Stimulated activated CD4-positive, alpha-beta T cell treated with anti-CD3 and anti-CD28 coated beads, Interleukin-12 subunit alpha, Interleukin-12 subunit beta, amount 100 ng/mL, for 48 hours (primary cell): ENCODE measurements at regions not wholly inside any gene's neighbourhood (a gene's known extent, or its start where the extent isn't known, plus 50 kb on each side); places are given as distances from the start of the nearest gene placed in this dataset.

ENCODE experiments used
- DNase-seq, 3 donors: peaks; one replicate each; pipeline ENCODE4 v3.0.0-alpha.2; 2020; ENCODE audit warnings: low read depth in 2 of 3, low spot score in 1 of 3

GRCh38 chr2:14231391-14231898 lies 401.1 kb upstream of the LRATD1 start:
- DNase-seq: no peak

GRCh38 chr2:14232217-14232616 lies 400.3 kb upstream of the LRATD1 start:
- DNase-seq: no peak

DNA sequence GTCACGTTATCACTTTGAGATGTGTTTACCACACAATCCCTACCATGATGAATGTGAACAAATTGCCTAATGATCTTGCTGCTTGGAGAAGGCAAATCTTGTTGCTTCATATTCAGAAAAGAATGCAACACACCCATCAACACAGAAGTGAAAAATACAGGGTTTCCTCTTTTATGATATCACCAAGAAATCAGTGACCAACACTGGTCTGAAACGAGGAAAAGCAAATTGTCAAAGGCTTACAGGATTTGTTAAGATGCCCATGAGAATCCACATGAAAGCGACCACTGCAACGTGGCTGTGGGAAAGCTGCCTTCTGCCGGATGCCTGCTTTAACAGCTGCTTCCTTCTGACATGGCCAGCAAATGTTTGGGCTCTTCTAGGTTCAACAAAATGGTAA lies 397.6 kb upstream of the LRATD1 start:
- no peak for DNase-seq

DNA sequence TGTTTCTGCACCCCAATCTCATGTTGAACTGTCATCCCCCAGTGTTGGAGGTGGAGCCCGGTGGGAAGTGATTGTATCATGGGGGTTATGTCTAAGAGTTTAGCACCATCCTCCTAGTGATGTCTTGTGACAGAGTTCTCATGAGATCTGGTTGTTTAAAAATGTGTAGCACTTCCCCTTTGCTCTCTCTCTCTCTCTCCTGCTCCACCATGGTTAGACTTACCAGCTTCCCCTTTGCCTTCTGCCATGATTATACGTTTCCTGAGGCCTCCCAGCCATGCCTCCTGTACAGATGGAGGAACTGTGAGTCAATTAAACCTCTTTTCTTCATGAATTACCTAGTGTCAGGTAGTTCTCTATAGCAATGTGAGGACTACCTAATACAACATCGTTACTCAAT lies 396.9 kb upstream of the LRATD1 start:
- DNase-seq: no peak

GRCh38 chr2:14237902-14238301 lies 394.6 kb upstream of the LRATD1 start:
- no peak for DNase-seq

- DNase-seq: no peak
Observed at GRCh38 chr2:14239605-14240004, 392.9 kb upstream of the LRATD1 start.

- no peak for DNase-seq
Observed at GRCh38 chr2:14240868-14241267, 391.6 kb upstream of the LRATD1 start.

GRCh38 chr2:14245901-14246300 lies 386.6 kb upstream of the LRATD1 start:
- DNase-seq: no peak

DNA sequence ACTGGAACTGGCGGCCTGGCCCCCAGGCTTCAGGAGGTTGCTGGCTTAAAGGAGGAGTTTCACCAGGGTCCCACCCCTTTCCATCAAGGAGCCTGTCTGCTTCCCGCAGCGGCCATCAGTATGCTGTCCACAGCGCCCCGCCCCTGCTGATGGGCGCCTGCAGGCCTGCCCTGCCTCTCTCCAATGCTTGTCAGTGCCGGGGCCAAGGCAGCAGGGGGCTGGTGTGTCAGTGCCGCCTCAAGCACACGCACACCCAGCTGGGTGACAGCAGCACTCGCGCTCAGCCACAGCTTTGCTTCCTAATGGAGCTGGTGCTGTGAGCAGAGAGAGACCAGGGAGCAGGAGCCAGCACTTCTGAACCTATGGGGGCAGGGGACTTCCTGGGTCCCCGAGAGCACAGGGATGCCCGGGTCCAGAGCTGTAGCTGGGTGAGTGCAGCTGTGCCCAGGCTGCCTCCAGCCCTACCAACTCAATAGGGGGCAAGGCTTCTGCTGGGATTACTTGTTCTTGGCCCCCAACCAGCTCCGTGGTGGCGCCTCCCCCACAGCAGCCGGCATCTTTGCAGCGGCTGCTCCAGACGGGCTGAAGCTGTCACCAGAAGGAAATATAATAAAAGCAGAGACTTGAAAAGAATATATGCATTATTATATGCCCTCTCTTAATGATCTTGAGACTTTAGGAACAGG lies 377.2 kb upstream of the LRATD1 start:
- no peak for DNase-seq

- no peak for DNase-seq
Observed at GRCh38 chr2:14256890-14257289, 375.6 kb upstream of the LRATD1 start.

DNA sequence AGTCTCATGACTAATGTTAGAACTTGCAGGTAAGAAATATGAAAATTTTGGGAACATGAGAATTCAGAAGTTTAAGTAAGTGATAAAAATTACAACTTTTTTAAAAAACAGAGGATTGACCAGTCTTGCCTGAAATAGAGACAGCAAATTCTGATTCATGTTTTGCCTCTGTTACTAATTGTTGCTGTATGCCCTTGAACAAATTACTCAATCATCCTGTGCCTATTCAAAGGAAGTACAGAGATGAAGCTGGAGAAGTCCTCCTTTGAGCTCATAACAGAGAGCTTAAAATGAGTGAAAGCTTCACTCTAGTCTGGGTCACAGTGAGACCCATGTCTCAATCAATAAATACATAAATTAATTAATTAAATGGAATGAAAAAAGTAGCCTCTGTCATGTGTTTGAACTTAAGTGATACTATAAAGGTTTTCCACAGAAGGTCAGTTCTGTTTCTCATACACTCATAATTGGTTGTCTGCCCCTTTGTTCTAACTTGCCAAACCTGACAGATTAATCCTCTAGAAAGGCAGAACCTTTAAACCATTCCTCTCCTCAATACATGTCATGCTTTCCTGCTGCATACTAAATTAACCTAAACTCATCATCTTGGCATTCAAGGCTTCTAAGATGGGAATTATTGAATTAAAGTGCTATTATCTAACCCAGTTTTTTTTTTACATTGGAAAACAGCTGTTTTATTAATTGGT lies 374.6 kb upstream of the LRATD1 start:
- DNase-seq: no peak

- no peak for DNase-seq
Observed at GRCh38 chr2:14261771-14262170, 370.7 kb upstream of the LRATD1 start.

- no peak for DNase-seq
Observed at GRCh38 chr2:14263053-14263452, 369.5 kb upstream of the LRATD1 start.

GRCh38 chr2:14270036-14270582 lies 362.4 kb upstream of the LRATD1 start:
- no peak for DNase-seq

- DNase-seq: no peak
Observed at GRCh38 chr2:14272396-14273075, 360.0 kb upstream of the LRATD1 start.

DNA sequence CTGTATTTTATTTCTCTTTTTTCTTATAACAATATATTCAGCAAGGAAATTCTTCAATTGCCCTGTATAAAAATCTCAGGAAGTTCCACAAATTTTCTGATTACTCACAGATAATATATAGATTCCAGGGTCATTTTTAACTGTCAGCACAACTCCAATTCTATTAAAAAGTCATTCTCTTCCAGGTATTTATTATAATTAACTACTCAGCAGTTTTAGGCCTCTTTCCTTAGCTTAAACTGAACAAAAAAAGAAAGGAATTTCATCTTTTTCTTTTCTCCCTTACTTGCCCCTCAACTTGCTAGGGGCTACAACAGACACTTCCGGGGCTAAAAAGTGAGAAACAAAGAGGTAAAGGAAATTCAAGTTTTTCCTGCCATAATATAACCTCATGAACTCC lies 358.9 kb upstream of the LRATD1 start:
- DNase-seq: no peak

- no peak for DNase-seq
Observed at GRCh38 chr2:14284244-14284643, 348.3 kb upstream of the LRATD1 start.

DNA sequence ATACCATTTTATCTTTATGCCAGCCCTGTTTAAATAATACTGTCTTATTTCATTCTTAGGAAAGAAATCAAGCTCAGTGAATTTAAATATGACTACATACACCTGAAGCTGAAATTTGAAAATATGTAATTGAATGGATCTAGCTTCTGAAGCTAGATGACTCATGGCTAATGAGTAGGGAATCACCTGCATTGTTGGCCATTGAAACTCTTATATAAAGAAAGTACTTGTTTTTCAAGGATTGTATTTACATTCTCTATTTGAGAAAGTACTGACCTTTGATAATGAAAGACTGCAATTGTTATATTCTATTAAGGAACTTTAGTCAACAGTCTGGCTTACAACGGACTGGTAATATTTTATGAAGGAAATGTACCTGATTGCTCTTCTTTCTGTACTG lies 346.7 kb upstream of the LRATD1 start:
- DNase-seq: no peak

- DNase-seq: no peak
Observed at GRCh38 chr2:14288016-14288415, 344.5 kb upstream of the LRATD1 start.

DNA sequence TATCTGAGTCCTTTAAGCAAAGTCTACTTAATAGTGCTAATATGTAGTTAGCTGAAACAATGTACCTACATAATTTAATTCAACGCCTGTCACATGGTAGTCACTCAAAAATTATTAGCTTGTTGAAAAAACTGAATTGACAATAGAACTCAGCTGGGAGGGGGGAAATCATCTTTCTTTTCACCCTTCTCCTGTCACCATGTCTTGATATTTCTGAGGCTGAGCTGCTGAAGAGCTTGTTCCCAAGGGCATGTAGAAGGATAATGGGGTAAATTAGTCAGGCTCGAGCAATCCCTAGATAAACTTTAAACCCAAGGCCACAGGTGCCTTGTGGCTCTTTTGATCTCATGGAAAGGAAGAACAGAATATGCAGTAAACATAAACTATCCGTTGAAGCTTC lies 339.6 kb upstream of the LRATD1 start:
- no peak for DNase-seq

- DNase-seq: no peak
Observed at GRCh38 chr2:14297340-14297739, 335.2 kb upstream of the LRATD1 start.

GRCh38 chr2:14297906-14298305 lies 334.6 kb upstream of the LRATD1 start:
- DNase-seq: no peak
